ENCODE measurements at regions not wholly inside any gene's neighbourhood (a gene's known extent, or its start where the extent isn't known, plus 50 kb on each side); places are given as distances from the start of the nearest gene placed in this dataset.

DNA sequence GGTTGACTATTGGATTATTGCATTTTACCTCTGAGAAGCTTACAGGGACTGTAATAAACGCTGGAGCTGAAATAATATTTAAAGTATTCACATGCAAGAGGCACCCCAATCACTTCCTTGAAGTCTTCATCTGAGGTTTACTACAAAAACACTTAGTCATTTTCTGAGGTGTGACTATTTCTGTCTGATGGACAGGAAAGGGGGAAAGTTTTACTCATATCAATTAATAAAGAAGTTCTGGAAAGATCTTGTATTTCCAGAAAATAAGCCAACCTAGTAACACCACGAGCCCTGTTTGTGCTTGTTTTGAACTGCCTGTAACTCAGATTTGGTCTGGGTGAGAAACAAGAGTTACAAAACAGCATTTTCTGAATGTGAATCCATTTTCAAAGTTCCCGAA lies 63.9 kb upstream of the PRKCQ start:
- no peak overlapping the region for H3K4me3 Mint-ChIP-seq (ENCODE audit: unreplicated experiment)
- peaks cover 2% of the 10 kb centered on the region for H3K27me3 Mint-ChIP-seq (ENCODE audit: unreplicated experiment)
- H3K9me3 Mint-ChIP-seq (ENCODE audit: unreplicated experiment) = no peaks in the 10 kb centered on the region
- H3K27ac Mint-ChIP-seq (ENCODE audit: unreplicated experiment) = no peak overlapping the region
- no peak for DNase-seq
- TF ChIP-seq, protein P1, sequence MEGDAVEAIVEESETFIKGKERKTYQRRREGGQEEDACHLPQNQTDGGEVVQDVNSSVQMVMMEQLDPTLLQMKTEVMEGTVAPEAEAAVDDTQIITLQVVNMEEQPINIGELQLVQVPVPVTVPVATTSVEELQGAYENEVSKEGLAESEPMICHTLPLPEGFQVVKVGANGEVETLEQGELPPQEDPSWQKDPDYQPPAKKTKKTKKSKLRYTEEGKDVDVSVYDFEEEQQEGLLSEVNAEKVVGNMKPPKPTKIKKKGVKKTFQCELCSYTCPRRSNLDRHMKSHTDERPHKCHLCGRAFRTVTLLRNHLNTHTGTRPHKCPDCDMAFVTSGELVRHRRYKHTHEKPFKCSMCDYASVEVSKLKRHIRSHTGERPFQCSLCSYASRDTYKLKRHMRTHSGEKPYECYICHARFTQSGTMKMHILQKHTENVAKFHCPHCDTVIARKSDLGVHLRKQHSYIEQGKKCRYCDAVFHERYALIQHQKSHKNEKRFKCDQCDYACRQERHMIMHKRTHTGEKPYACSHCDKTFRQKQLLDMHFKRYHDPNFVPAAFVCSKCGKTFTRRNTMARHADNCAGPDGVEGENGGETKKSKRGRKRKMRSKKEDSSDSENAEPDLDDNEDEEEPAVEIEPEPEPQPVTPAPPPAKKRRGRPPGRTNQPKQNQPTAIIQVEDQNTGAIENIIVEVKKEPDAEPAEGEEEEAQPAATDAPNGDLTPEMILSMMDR (IDR thresholded peaks at IDR 0.05; ENCODE audit: partially characterized antibody, unreplicated experiment) = no peak
- H3K36me3 Mint-ChIP-seq (ENCODE audit: unreplicated experiment) = no peaks in the 10 kb centered on the region
- H3K4me1 Mint-ChIP-seq (ENCODE audit: low read depth, unreplicated experiment) = no peaks in the 10 kb centered on the region

DNA sequence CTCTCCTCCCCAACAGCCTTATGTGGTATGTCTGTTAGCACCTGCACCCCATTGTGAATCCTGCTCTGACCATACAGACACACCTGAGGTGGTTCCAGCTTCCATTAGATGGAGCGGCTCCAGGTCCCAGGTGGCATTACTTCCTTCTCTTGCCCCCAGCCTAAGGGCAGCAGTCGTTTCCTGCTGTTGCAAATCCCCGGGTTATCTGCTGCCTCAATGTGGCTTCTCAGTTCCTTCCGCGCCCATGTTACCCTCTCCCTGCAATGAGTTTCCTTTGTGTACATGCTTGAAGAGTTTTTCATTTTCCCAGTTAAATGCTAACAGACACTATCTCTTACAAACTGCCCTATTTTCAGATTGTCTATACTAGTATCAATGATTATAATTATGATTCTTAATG lies 62.8 kb upstream of the PRKCQ start:
- TF ChIP-seq, protein P1 (IDR thresholded peaks at IDR 0.05; ENCODE audit: partially characterized antibody, unreplicated experiment) = no peak
- H3K27ac Mint-ChIP-seq (ENCODE audit: unreplicated experiment) = no peak overlapping the region
- no peak for DNase-seq
- H3K27me3 Mint-ChIP-seq (ENCODE audit: unreplicated experiment) = no peaks in the 10 kb centered on the region
- H3K4me3 Mint-ChIP-seq (ENCODE audit: unreplicated experiment) = no peak overlapping the region
- no peaks in the 10 kb centered on the region for H3K36me3 Mint-ChIP-seq (ENCODE audit: unreplicated experiment)
- no peaks in the 10 kb centered on the region for H3K4me1 Mint-ChIP-seq (ENCODE audit: low read depth, unreplicated experiment)
- no peaks in the 10 kb centered on the region for H3K9me3 Mint-ChIP-seq (ENCODE audit: unreplicated experiment)

DNA sequence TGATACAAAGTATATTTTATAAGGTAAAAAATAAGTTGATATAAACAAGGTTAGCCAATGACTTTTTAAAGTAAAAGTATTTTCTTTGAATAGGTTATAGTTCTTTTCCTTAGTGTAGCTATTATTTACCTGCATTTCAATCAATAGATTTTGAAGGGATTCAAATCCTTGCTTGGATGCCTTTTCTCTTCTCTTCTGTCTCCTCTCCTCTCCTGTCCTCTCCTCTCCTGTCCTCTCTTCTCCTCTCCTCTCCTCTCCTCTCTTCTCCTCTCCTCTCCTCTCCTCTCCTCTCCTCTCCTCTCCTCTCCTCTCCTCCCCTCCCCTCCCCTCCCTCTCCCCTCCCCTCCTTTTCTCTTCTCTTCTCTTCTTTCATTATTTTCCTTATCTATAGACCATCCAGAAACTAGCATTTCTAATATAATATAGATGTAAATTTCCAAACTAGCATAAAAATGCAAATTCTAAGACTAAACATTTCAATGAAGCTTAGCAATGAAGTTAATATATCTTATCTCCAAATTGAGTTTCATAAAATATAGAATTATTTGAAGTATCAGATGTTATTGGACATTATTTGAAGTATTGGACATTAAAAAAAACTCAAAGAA lies 60.5 kb upstream of the PRKCQ start:
- Mint-ChIP-seq H3K36me3 (ENCODE audit: unreplicated experiment) (no peaks in the 10 kb centered on the region), H3K27me3 (ENCODE audit: unreplicated experiment) (no peaks in the 10 kb centered on the region), H3K9me3 (ENCODE audit: unreplicated experiment) (no peaks in the 10 kb centered on the region), H3K4me1 (ENCODE audit: low read depth, unreplicated experiment) (no peaks in the 10 kb centered on the region), H3K27ac (ENCODE audit: unreplicated experiment) (no peak overlapping the region), H3K4me3 (ENCODE audit: unreplicated experiment) (no peak overlapping the region)
- TF ChIP-seq, protein P1 (IDR thresholded peaks at IDR 0.05; ENCODE audit: partially characterized antibody, unreplicated experiment) = no peak
- DNase-seq = no peak

DNA sequence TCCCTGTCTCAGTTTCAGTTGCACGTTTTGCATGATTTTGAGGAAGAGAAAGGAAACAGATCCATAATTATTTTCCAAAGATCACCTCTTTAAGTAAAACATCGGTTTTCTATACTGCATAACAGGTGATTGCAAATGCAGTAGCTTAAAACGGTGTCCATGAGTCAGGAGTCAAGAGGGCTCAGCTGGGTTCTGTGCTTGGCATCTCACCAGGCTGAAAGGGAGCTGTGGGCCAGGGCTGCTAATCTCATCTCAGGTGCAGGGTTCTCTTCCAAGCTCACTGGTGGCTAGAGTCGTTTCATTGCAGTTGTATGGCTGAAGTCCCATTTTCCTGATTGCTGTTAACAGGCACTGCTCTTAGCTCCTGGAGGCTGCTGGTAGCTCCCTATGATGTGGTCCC lies 57.0 kb upstream of the PRKCQ start:
- no peak for DNase-seq
- Mint-ChIP-seq H3K36me3 (ENCODE audit: unreplicated experiment) (no peaks in the 10 kb centered on the region), H3K27ac (ENCODE audit: unreplicated experiment) (no peak overlapping the region), H3K4me3 (ENCODE audit: unreplicated experiment) (no peak overlapping the region), H3K9me3 (ENCODE audit: unreplicated experiment) (no peaks in the 10 kb centered on the region), H3K4me1 (ENCODE audit: low read depth, unreplicated experiment) (no peaks in the 10 kb centered on the region), H3K27me3 (ENCODE audit: unreplicated experiment) (no peaks in the 10 kb centered on the region)
- TF ChIP-seq, protein P1 (IDR thresholded peaks at IDR 0.05; ENCODE audit: partially characterized antibody, unreplicated experiment) = no peak

DNA sequence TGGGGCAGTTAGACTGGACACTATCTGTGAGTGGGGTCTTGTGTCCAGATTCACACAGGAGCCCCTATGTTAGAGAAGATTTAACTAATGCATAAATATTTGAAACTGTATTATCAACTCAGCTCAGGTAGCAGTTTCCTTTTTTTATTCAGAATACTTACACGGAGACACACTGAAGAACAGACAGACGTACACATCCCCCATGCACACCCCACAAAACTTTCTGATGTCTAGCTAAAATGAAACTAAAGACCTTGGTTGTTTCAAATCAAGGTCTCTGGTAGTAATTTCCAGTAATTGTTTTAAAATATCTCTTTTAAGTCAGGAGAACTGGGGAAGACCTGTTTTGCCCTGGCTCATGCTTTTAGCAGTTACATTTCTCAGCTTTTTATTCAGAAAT lies 55.7 kb upstream of the PRKCQ start:
- H3K9me3 Mint-ChIP-seq (ENCODE audit: unreplicated experiment) = no peaks in the 10 kb centered on the region
- TF ChIP-seq, protein P1 (IDR thresholded peaks at IDR 0.05; ENCODE audit: partially characterized antibody, unreplicated experiment) = no peak
- peaks cover 3% of the 10 kb centered on the region for H3K27me3 Mint-ChIP-seq (ENCODE audit: unreplicated experiment)
- H3K4me3 Mint-ChIP-seq (ENCODE audit: unreplicated experiment) = no peak overlapping the region
- H3K36me3 Mint-ChIP-seq (ENCODE audit: unreplicated experiment) = no peaks in the 10 kb centered on the region
- DNase-seq = no peak
- H3K4me1 Mint-ChIP-seq (ENCODE audit: low read depth, unreplicated experiment) = peaks cover 2% of the 10 kb centered on the region
- H3K27ac Mint-ChIP-seq (ENCODE audit: unreplicated experiment) = no peak overlapping the region

Data from glutamatergic neuron (in vitro differentiated cells).